ENCODE measurements at regions not wholly inside any gene's neighbourhood (a gene's known extent, or its start where the extent isn't known, plus 50 kb on each side); places are given as distances from the start of the nearest gene placed in this dataset.

GRCh38 chr9:116057371-116057770 lies 96.2 kb upstream of the PAPPA start:
- CTCF ChIA-PET: no interaction called here
- Mint-ChIP-seq H3K9me3 (ENCODE audit: low read depth, unreplicated experiment) (peaks cover 9% of the 10 kb centered on the region), H3K36me3 (ENCODE audit: insufficient read depth, unreplicated experiment) (no peaks in the 10 kb centered on the region), H3K4me3 (ENCODE audit: low read depth, unreplicated experiment) (no peak overlapping the region), H3K27me3 (ENCODE audit: unreplicated experiment) (no peaks in the 10 kb centered on the region), H3K27ac (ENCODE audit: unreplicated experiment) (no peak overlapping the region), H3K4me1 (ENCODE audit: low read depth, unreplicated experiment) (no peaks in the 10 kb centered on the region)
- no peak for TF ChIP-seq CTCF (IDR thresholded peaks at IDR 0.05; ENCODE audit: unreplicated experiment)
- intact Hi-C loops (cut with micrococcal nuclease; ENCODE audit: unreplicated experiment): no loop called here
- no peak for DNase-seq
- no TSS peak for BruUV-seq (replicated peaks)

- H3K27ac Mint-ChIP-seq (ENCODE audit: unreplicated experiment): no peak overlapping the region
- intact Hi-C loops (cut with micrococcal nuclease; ENCODE audit: unreplicated experiment): no loop called here
- H3K36me3 Mint-ChIP-seq (ENCODE audit: insufficient read depth, unreplicated experiment): no peaks in the 10 kb centered on the region
- no peak for DNase-seq
- TF ChIP-seq CTCF (IDR thresholded peaks at IDR 0.05; ENCODE audit: unreplicated experiment): no peak
- H3K4me3 Mint-ChIP-seq (ENCODE audit: low read depth, unreplicated experiment): no peak overlapping the region
- H3K27me3 Mint-ChIP-seq (ENCODE audit: unreplicated experiment): no peaks in the 10 kb centered on the region
- no peaks in the 10 kb centered on the region for H3K4me1 Mint-ChIP-seq (ENCODE audit: low read depth, unreplicated experiment)
- no TSS peak for BruUV-seq (replicated peaks)
- peaks cover 7% of the 10 kb centered on the region for H3K9me3 Mint-ChIP-seq (ENCODE audit: low read depth, unreplicated experiment)
- CTCF ChIA-PET: no interaction called here
Observed at GRCh38 chr9:116058421-116058820, 95.2 kb upstream of the PAPPA start.

DNA sequence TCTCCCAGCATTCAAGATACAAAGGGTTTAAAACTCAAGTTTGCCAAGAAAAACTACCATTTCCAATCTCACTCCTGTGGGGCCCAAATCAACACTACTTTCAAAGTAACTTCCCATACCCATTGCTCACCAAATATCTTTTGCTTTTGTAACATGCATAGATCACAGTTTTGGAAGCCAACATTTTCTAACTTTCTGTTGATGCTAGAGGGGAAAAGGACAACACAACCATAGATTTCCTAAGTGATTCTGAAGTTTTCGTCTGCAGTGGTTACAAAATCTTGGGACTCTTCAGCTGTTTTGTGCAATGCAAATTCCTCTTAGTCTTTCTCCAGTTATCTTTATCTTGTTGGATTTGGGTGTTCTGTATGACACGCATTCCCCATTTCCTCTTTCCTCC lies 94.1 kb upstream of the PAPPA start:
- no peaks in the 10 kb centered on the region for H3K4me1 Mint-ChIP-seq (ENCODE audit: low read depth, unreplicated experiment)
- no TSS peak for BruUV-seq (replicated peaks)

DNA sequence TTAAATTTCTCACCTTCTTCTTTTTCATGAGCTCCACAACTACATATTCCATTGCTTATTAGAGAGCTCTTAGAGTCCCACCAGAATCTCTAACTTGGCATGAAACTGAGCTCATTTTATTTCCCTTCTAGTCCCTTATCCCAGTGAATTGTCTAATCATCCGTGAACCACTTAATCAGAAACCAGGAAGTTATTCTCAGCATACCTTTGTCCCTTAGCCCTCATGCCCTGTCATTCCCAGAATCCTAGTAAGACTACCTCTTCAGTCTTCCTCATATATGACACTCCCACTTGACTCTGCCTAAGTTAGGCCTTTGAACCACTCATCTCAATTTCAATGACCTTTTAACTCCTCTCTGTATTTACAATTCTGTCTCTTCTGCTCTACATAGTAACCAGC lies 93.0 kb upstream of the PAPPA start:
- TF ChIP-seq CTCF (IDR thresholded peaks at IDR 0.05; ENCODE audit: unreplicated experiment): no peak
- DNase-seq: no peak
- Mint-ChIP-seq H3K9me3 (ENCODE audit: low read depth, unreplicated experiment) (no peaks in the 10 kb centered on the region), H3K4me1 (ENCODE audit: low read depth, unreplicated experiment) (no peaks in the 10 kb centered on the region), H3K4me3 (ENCODE audit: low read depth, unreplicated experiment) (no peak overlapping the region), H3K27ac (ENCODE audit: unreplicated experiment) (no peak overlapping the region), H3K36me3 (ENCODE audit: insufficient read depth, unreplicated experiment) (no peaks in the 10 kb centered on the region), H3K27me3 (ENCODE audit: unreplicated experiment) (no peaks in the 10 kb centered on the region)
- intact Hi-C loops (cut with micrococcal nuclease; ENCODE audit: unreplicated experiment): no loop called here
- CTCF ChIA-PET: no interaction called here
- no TSS peak for BruUV-seq (replicated peaks)

More for the DNA sequence above, 94.1 kb upstream of the PAPPA start:
- no peak overlapping the region for H3K4me3 Mint-ChIP-seq (ENCODE audit: low read depth, unreplicated experiment)
- H3K27ac Mint-ChIP-seq (ENCODE audit: unreplicated experiment): no peak overlapping the region
- intact Hi-C loops (cut with micrococcal nuclease; ENCODE audit: unreplicated experiment): no loop called here
- TF ChIP-seq CTCF (IDR thresholded peaks at IDR 0.05; ENCODE audit: unreplicated experiment): no peak
- DNase-seq: no peak
- no peaks in the 10 kb centered on the region for H3K36me3 Mint-ChIP-seq (ENCODE audit: insufficient read depth, unreplicated experiment)
- CTCF ChIA-PET: no interaction called here
- peaks cover 2% of the 10 kb centered on the region for H3K9me3 Mint-ChIP-seq (ENCODE audit: low read depth, unreplicated experiment)
- no peaks in the 10 kb centered on the region for H3K27me3 Mint-ChIP-seq (ENCODE audit: unreplicated experiment)

Data from Calu3 (cell line).